HepG2 (cell line): ENCODE measurements at regions not wholly inside any gene's neighbourhood (a gene's known extent, or its start where the extent isn't known, plus 50 kb on each side); places are given as distances from the start of the nearest gene placed in this dataset.

Experiments used
- ATAC-seq: fragments of 200-7000 bp; cut with Tn5 transposase; 3 replicates; pipeline ENCODE4 v1.9.1; 2020; ENCODE audit warnings: mild to moderate bottlenecking, moderate library complexity
- BruUV-seq: library from RNA; stranded (reverse); fragments of 400-500 nt; replicated peaks from 2 replicates; lab custom pipeline; 2021; lab: Mats Ljungman, UMichigan
- CTCF ChIA-PET: fragments of 300-600 bp; formaldehyde crosslinking; extraction: SDS; loops from one replicate; lab custom pipeline; 2021; ENCODE audit warnings: low total read pairs, inconsistent platforms, low intra/inter-chr PET ratio; lab: Yijun Ruan, JAX
- POLR2A ChIA-PET: fragments of 350-600 bp; sonication (Branson Sonifier 250); formaldehyde crosslinking; loops from one replicate; lab custom pipeline; 2020; ENCODE audit warnings: antibody characterized with exemption, inconsistent platforms; lab: Yijun Ruan, JAX
- DNase-seq: peaks from one replicate; pipeline ENCODE4 v3.0.0-alpha.2; 2015; ENCODE audit warnings: low spot score
- FAIRE-seq: peaks from 3 replicates; lab custom pipeline; 2011; peaks lifted over from hg19 to GRCh38; lab: Jason Lieb, UNC
- H2AFZ ChIP-seq: one replicate; pipeline ENCODE4 v1.6.1; 2011; ENCODE audit warnings: low read length, inconsistent platforms
- H3K27ac ChIP-seq: fragments of 300-600 bp; 3 replicates; pipeline ENCODE4 v1.8.0; 2011; ENCODE audit warnings: mixed run types, mild to moderate bottlenecking, mixed read lengths, low read length, inconsistent platforms; ENCODE audit not compliant: insufficient read depth; ENCODE audit errors: extremely low read length
- H3K27me3 ChIP-seq, 2 experiments: fragments of 200-600 bp in 1 of 2; 2 replicates in 1 of 2; 3 replicates in 1 of 2; pipeline versions ENCODE4 v1.6.0 to v1.8.0; 2011; ENCODE audit warnings: low read length in 2 of 2, mild to moderate bottlenecking in 2 of 2, moderate library complexity in 2 of 2, inconsistent platforms in 1 of 2; ENCODE audit not compliant: insufficient read depth in 2 of 2, control insufficient read depth in 1 of 2
- H3K36me3 ChIP-seq, 2 experiments: fragments of 200-600 bp in 1 of 2; replicated peaks in 1 of 2; 2 replicates in 1 of 2; 3 replicates in 1 of 2; pipeline versions ENCODE4 v1.5.1 to v1.8.0; 2011; ENCODE audit warnings: low read length in 2 of 2, inconsistent platforms in 1 of 2; ENCODE audit not compliant: insufficient read depth in 2 of 2, control insufficient read depth in 1 of 2
- H3K4me1 ChIP-seq: 2 replicates; pipeline ENCODE4 v1.5.1; 2012; ENCODE audit warnings: low read length, inconsistent platforms; ENCODE audit not compliant: insufficient read depth
- H3K4me2 ChIP-seq: 2 replicates; pipeline ENCODE4 v1.6.0; 2011; ENCODE audit warnings: low read depth, low read length, inconsistent platforms
- H3K4me3 ChIP-seq, 3 experiments: fragments of 200-600 bp in 1 of 3; sonication (generic), shearing (Covaris generic) in 1 of 3; replicated peaks in 1 of 3; 2 replicates each; pipeline ENCODE4 v1.5.1; 2011 to 2016; ENCODE audit warnings: low read length in 3 of 3, inconsistent platforms in 2 of 3, low read depth in 2 of 3, mild to moderate bottlenecking in 2 of 3, control low read depth in 1 of 3, mixed read lengths in 1 of 3; ENCODE audit not compliant: insufficient read depth in 1 of 3
- H3K79me2 ChIP-seq: one replicate; pipeline ENCODE4 v1.6.1; 2011; ENCODE audit warnings: low read length, inconsistent platforms; ENCODE audit not compliant: insufficient read depth
- H3K9ac ChIP-seq: 2 replicates; pipeline ENCODE4 v1.6.0; 2011; ENCODE audit warnings: mild to moderate bottlenecking, low read depth, low read length, inconsistent platforms; ENCODE audit not compliant: insufficient read depth
- H3K9me3 ChIP-seq: 2 replicates; pipeline ENCODE4 v1.5.1; 2012; ENCODE audit warnings: mild to moderate bottlenecking, low read length
- H4K20me1 ChIP-seq: 2 replicates; pipeline ENCODE4 v1.6.0; 2011; ENCODE audit warnings: inconsistent platforms, mild to moderate bottlenecking, low read length, moderate library complexity; ENCODE audit not compliant: insufficient read depth
- FOXA3 ChIP-seq: IDR thresholded peaks from 2 replicates; pipeline ENCODE4 v1.6.1; 2016; ENCODE audit warnings: missing genetic modification reagents, missing compliant biosample characterization
- MYNN ChIP-seq: sonication (generic); formaldehyde crosslinking; IDR thresholded peaks from 2 replicates; pipeline ENCODE4 v1.4.0; 2020; ENCODE audit warnings: mild to moderate bottlenecking, low read depth, missing genetic modification reagents
- ONECUT2 ChIP-seq: sonication (generic); formaldehyde crosslinking; IDR thresholded peaks from 2 replicates; pipeline ENCODE4 v1.4.0; 2020; ENCODE audit warnings: missing genetic modification reagents
- ZFYVE20 ChIP-seq: sonication (generic); formaldehyde crosslinking; IDR thresholded peaks from 2 replicates; pipeline ENCODE4 v1.8.0; 2023; ENCODE audit warnings: low read depth, mild to moderate bottlenecking, moderate library complexity, missing genetic modification reagents, borderline replicate concordance
- ZMYM2 ChIP-seq: sonication (generic); formaldehyde crosslinking; IDR thresholded peaks from 2 replicates; pipeline ENCODE4 v1.8.0; 2022; ENCODE audit warnings: mild to moderate bottlenecking, missing genetic modification reagents
- ZNF101 ChIP-seq: sonication (generic); formaldehyde crosslinking; IDR thresholded peaks from 2 replicates; pipeline ENCODE4 v1.4.0; 2020; ENCODE audit warnings: mild to moderate bottlenecking, low read depth, missing genetic modification reagents, borderline replicate concordance
- ZNF343 ChIP-seq: sonication (generic); formaldehyde crosslinking; IDR thresholded peaks from 2 replicates; pipeline ENCODE4 v1.4.0; 2020; ENCODE audit warnings: mild to moderate bottlenecking, missing genetic modification reagents
- ZNF441 ChIP-seq: sonication (generic); formaldehyde crosslinking; IDR thresholded peaks from 2 replicates; pipeline ENCODE4 v1.7.0; 2021; ENCODE audit warnings: missing genetic modification reagents, borderline replicate concordance
- ZNF749 ChIP-seq: sonication (generic); formaldehyde crosslinking; IDR thresholded peaks from 2 replicates; pipeline ENCODE4 v1.8.0; 2022; ENCODE audit warnings: mild to moderate bottlenecking, missing genetic modification reagents, moderate library complexity, borderline replicate concordance
- WGBS: methylation state at CpG from one replicate; pipeline ENCODE4 v1.1.6; 2017; ENCODE audit warnings: low lambda C conversion rate; 5-methylcytosine and 5-hydroxymethylcytosine counted together
- in situ Hi-C: cut with HindIII; loops from 2 replicates; pipeline ENCODE4 v1.10.0; 2017; ENCODE audit warnings: low pct_unique_long_range_greater_than_20kb; ENCODE audit not compliant: extremely low pct_ligation_motif_present
- intact Hi-C: fragments of 100-400 bp; cut with micrococcal nuclease; formaldehyde crosslinking; loops from one replicate; pipeline ENCODE4 v1.10.0; 2022; ENCODE audit not compliant: unreplicated experiment
- TF ChIP-seq, protein P1 (sequence below): sonication (generic); formaldehyde crosslinking; IDR thresholded peaks from 2 replicates; pipeline ENCODE4 v1.4.0; 2020; ENCODE audit warnings: missing genetic modification reagents

DNA sequence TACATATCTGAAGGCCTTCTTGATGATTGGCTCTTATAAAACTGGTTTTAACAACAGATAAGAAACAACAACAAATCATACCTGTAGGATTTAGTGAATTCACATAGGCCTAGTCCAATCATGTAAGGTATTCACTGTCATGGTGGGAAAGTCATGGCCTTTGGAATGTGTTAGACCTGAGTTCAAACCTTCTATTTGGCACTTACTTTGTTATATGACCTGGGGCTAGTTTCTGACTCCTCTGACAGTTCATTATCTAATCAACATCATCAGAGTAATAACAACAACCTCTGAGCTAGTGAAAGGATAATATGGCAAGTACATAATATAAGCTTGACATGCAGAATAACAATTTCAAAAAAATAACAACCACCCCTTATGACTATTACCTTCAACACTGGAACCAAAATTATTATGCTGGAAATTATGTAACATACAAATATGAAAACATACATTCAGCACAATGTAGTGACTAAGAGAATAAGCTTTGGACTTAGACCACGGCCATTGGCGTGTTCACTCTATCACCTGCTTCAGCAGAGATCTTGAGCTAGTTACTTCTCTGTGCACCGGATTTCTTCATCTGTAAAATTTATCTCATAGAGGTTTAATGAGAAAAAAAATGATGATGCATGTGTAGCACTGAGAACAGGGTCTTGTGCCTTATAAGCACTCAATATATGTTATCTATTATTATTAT lies 597.6 kb downstream of the LMO4 start:
- intact Hi-C loops (no loop called here), in situ Hi-C loops (no loop called here)
- Histone ChIP-seq H3K9ac (no peak overlapping the region), H3K4me1 (peaks cover 5% of the 10 kb centered on the region; the same call in 1 of the 2 replicates), H3K4me3 (no peak overlapping the region), H3K27me3 (no peaks in the 10 kb centered on the region), H3K79me2 (no peaks in the 10 kb centered on the region), H3K9me3 (0 out of 2 replicates have a peak, but pooled peaks cover 5% of the 10 kb centered on the region)
- CTCF ChIA-PET = no interaction called here
- 59% methylated on average over 3 of the region's 3 CpGs for WGBS
- no peak for DNase-seq
- POLR2A ChIA-PET = no interaction called here
- BruUV-seq = no TSS peak
- TF ChIP-seq ZFYVE20 (CRISPR knock-in tag) (no peak), ZMYM2 (CRISPR knock-in tag) (no peak), MYNN (CRISPR knock-in tag) (no peak)
- TF ChIP-seq, protein P1, sequence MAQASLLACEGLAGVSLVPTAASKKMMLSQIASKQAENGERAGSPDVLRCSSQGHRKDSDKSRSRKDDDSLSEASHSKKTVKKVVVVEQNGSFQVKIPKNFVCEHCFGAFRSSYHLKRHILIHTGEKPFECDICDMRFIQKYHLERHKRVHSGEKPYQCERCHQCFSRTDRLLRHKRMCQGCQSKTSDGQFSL (CRISPR knock-in tag) = no peak
- TF ChIP-seq, all 625 proteins: peak for 0
- H3K36me3 ChIP-seq = no peaks in the 10 kb centered on the region
- no peak for FAIRE-seq
- H2AFZ ChIP-seq = no peak overlapping the region
- H3K27ac ChIP-seq = no peak overlapping the region
- H4K20me1 ChIP-seq = no peaks in the 10 kb centered on the region
- H3K4me2 ChIP-seq = no peak overlapping the region
- ATAC-seq = no peak

DNA sequence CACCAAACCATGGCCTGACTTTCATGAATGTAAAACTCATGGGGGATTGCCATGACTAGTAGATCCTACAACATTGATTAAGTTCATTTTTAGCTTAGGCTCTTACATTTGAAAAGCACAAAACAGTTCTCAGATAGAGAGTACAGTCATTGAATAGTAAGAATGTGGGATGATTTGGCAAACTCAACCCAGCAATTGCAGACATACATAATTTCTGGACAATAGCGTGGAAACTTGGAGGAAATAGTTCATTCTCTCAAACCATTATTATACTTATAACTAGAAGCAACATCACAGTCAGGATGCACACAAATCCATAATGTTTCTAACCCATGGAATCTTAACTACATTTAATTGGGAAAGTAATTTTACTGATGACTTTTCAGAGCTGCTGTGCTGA lies 598.2 kb downstream of the LMO4 start:
- FAIRE-seq = no peak

More for the DNA sequence above, 598.2 kb downstream of the LMO4 start:
- Histone ChIP-seq H3K79me2 (no peaks in the 10 kb centered on the region), H3K27ac (no peak overlapping the region), H3K4me3 (no peak overlapping the region), H3K9ac (no peak overlapping the region), H3K9me3 (0 out of 2 replicates have a peak, but pooled peaks cover 5% of the 10 kb centered on the region), H3K4me1 (peaks cover 5% of the 10 kb centered on the region; the same call in 1 of the 2 replicates), H4K20me1 (no peaks in the 10 kb centered on the region), H3K4me2 (no peak overlapping the region), H2AFZ (no peak overlapping the region), H3K27me3 (no peaks in the 10 kb centered on the region), H3K36me3 (no peaks in the 10 kb centered on the region)
- CTCF ChIA-PET = no interaction called here
- 44% methylated on average over 1 of the region's 1 CpG for WGBS
- intact Hi-C loops = no loop called here
- ATAC-seq (no peak), DNase-seq (no peak)
- in situ Hi-C loops = no loop called here
- no TSS peak for BruUV-seq
- POLR2A ChIA-PET = no interaction called here
- TF ChIP-seq ONECUT2 = no peak
- TF ChIP-seq ZNF101 = no peak
- no peak for TF ChIP-seq ZNF441
- TF ChIP-seq ZNF749 (CRISPR knock-in tag) = no peak
- TF ChIP-seq FOXA3 (CRISPR knock-in tag) = no peak
- TF ChIP-seq ZNF343 (CRISPR knock-in tag) = no peak
